HG02943 (cell line): ENCODE measurements at regions not wholly inside any gene's neighbourhood (a gene's known extent, or its start where the extent isn't known, plus 50 kb on each side); places are given as distances from the start of the nearest gene placed in this dataset.
A peak's percentile ranks its signal among the peaks of the same experiment; 100 is the strongest.

ENCODE experiments used
- ATAC-seq: cut with Tn5 transposase; IDR thresholded peaks from one replicate; pipeline ENCODE4 v1.9.1; 2021; ENCODE audit warnings: mild to moderate bottlenecking, low read depth, moderate library complexity; ENCODE audit not compliant: unreplicated experiment

DNA sequence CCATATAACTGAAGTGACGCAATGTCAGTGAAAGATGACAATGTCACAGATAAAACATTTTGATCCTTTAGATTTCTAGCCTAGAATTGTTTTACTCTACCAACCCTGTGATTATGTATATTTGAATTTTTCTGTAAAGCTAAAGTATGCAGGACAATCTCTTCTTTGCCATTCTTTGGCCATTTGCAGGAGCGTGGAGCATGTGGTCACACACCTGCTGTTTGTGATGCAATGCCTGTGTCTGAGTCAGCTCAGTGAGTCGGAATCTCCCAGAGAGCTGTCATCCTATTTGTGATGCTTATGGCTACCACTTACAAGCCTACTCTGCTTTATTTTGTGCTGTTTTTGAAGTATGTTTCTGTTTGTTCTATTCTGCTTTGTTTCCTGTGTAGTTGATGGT is 214.5 kb downstream of the NAF1 start:
- ATAC-seq = no peak

DNA sequence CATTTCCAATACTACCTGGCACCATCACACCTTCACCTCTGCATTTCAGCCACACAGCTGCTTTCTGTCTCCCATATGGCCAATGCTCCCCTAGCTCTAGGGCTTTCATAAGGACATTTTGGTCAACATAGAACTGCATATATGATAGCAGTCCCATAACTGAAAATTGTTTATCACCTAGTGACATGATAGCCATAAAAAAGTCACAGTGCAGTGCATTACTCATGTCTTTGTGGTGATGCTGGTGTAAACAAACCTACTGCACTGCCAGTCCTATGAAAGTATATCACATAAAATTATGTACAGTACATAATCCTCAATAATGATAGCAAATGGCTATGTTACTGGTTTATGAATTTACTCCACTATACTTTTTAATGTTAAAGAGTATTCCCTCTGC is 221.0 kb downstream of the NAF1 start:
- ATAC-seq = no peak

DNA sequence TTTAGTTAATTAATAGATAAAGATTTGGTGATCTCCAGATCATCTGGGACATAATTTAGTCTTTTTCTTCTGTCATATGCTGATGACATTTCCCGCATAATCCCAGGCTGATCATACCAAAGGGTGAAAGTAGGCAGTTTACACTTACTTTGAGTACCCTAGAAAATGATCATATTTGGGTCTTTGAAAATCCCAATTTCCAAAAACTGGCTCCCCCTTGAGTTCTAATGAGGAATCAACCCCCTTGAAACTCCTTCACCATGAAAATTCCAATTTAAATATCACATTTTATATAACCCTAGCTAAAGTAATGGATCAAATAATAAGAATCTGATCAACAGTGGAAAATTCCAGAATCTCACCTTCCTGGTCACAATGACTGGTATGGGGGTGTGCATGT is 223.4 kb downstream of the NAF1 start:
- ATAC-seq = no peak

DNA sequence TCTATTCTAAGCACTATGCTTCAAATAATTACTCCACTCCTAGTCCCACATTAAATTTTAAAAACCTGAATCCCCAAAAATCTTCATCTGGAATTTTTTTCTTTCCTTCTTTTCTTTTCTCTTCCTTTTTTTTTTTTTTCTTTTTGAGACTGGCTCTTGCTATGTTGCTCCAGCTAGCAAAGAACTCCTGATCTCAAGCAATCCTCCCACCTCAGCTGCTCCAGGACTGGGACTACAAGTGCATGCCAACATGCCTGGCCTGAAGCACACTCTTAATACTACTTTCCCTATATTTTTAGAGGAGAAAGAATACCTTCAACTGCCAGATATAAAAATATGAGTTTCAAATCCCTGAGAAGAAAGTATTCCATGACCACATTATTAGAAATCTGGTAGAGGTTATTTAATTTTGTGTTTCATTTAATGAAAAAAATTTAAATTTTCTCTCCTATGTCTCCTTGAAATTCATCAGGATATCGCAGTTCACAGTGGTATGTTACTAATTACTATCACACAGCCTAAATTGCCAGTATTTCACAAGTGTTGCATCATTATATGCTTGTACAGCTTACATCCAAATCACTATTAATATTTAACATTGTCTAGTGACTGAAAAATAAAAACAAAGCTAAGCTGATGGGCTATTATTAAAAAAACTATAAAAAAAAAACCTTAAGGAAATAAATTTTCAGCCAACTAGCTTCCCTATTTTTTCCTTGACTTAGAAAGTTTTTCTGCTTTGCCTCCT is 227.8 kb downstream of the NAF1 start:
- no peak for ATAC-seq

DNA sequence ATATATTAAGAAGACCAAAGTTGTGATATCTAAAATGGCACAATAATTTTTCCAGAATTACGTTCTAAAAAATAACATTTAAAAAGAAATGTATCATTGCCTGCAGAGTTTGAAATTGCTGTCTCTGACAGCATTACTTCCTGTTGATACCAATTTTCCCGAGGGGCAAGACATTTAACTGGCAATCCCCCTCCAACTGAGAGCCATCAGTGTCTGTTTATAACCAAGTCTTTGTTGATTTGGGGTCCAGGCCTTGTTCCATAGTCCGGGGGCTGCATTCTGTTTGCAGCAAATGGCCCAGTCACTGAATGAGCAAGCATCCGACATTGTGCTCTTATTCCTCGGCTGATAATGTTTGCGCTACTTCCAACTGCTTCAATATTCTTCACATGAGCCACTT is 231.5 kb downstream of the NAF1 start:
- ATAC-seq = no peak

DNA sequence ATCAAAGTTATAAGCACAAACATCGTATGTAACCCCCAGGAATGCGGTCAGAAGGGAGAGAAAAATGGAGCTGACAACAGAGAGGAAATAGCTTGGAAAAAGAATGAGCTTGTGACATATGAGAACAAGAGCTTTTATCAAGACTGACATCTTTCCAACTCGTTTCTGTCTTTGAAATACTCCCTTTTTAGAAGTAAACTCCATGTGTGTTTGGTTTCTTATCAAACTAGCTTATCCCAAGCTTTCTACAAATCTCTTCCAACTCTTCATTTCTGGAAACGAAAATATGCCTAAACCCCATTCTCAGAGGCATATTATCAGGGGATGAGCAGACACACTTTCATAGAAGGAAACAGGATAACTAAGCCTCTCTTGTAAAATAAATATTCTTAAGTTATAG is 235.4 kb downstream of the NAF1 start:
- no peak for ATAC-seq

DNA sequence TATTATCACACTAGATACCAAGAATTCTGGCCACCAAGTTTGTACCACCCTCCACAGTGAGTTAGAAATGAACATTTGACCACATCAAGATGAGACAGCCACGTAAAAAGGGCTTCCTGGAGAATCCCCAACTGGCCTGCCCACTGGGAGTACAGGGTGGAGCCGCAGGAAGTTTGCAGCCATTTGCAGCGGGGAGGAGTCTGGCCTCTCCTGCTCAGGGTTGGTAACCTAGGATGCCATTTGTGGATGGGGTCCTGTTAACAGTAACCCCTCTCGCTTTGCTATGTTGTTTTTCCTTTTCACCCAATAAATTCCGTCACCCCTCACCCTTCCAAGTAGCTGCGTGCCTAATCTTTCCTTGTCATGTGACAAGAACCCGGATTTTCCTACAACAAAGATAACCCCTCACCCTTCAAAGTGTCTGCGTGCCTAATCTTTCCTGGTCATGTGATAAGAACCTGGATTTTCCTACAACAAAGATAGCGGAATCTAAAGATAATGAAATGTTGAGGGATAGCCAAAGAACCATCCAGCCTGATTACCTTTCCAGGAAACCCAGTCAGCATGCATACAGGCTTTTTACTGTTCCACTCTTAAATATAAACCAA is 245.4 kb downstream of the NAF1 start:
- no peak for ATAC-seq

DNA sequence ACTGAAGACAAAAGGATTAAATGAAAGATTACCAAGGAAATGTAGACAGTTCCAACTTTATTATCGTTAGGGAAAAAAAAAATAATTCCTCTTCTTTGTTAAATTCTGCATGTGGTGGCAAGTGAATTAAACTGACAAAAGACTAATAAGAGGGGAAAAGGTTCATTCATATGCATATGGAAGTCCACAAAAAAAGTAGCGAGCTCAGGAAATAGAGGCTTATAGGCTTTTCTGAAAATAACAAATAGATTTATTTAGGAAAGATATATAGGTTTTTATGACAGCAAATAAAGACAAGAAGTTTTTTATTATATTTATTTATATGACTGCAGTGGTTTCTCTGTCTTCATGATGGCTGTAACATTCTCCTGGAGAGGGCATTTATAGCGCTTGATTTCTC is 246.0 kb downstream of the NAF1 start:
- ATAC-seq = no peak

DNA sequence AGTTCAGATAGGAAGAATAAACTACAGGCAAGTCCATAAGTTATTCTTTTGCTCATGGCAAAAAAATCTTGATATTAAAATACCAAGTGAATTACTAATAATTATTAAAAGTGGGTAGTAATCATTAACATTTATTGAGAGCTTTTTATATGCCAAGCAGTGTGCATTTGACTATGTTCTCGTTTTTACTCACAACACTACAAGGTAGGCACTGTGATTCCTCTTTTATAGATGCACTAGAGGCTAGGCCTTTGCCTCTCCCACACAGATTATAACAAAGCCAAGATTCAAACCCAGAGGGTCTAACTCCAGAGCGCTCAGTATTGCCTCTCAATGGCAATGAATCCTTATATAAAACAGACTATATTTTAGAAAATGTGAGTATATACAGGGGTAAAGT is 254.2 kb downstream of the NAF1 start:
- ATAC-seq = no peak

DNA sequence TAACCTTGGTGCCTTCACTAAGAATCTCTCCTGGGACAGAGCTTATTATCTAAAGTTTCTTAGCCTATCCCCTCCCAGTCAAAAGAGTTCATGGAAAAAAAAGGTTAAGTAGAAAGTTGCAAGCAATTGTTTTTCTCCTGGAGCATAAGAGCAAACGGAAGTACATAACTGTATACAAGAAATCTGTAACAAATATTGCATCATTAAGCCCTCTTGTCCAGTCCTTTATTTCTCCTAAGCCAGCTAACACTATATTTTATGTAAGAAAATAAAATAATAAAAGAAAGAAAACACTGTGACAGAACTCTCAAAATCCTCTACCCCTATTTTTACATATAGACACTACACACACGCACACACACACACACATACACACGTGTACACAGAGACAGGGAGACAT is 255.3 kb downstream of the NAF1 start:
- no peak for ATAC-seq

DNA sequence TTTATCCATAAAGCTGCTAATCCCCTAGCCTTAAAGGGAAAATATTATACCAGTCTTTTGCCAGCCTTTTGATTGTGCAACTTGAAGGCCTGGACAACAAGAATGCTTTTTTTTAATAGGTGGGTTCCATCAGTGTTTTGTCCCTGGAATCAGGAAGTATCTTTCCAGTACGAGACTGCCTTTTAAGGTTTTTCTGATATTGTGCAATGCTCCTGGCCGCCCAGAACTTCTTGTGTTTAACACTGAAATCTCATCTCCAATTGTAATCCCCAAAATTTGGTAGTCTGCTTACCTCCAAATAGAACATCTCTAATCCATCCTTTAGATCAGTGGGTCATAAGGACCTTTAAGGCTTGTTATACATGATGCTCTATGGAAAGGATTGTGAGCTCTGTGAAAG is 256.7 kb downstream of the NAF1 start:
- ATAC-seq = no peak

DNA sequence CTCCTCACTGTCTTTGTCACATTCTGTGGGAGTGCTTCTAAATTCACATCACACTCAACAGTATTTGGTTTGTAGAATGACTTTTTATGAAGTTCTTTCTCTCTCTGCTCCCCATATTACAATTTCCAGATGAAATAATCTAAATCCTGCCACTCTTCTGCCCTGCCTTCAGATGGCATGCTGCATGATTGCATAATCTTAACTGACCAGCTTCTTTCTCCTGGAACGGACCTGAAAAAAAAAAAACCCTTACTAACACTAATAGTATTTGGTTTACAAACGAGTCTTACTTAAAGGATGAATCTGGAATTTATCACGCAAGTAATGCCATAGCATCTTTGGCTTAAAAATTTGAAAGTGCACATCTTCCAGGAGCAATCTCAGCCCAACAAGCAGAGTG is 272.3 kb downstream of the NAF1 start:
- no peak for ATAC-seq

DNA sequence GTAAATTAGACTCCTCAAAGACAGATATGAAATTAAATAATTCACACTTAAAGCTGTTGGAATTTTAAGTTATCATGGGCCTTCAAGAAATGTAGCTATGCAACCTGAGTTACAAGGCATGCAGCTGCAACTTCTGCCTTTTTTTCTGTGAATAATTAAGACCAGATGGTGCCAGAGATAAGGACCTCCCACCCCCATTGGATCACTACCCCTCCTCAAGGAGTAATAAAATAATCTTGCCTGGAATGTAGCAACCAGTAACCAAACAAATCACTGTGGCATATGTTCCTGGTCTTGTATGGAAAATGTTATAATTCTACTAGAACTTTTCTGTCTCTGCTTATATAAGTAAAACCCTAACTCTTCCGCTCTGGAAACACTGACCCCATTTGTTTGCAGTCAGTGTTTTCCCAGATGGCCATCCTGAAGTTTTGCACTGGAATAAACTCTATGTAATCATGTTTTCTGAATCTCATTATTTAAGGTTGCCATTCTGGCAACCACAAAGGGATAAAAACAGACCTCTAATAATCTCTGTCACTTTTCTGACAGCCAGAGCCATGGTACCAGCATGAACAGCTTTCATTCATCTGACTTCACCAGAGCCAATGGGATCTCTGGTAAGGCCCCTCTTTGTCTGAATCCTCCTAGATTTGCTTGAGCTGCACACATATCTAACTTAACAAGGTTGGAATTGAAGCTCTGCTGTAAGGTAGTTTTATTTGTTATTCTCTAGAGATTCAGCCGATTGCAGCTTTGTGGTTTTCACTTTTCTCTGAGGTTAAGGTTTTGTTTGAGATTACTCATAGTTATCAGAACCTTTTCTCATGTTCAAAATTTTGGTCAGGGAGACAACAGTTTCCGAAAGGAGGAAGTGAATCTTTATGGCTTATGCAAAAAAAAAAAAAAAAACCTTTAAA is 274.6 kb downstream of the NAF1 start:
- ATAC-seq = peak; percentile 99

DNA sequence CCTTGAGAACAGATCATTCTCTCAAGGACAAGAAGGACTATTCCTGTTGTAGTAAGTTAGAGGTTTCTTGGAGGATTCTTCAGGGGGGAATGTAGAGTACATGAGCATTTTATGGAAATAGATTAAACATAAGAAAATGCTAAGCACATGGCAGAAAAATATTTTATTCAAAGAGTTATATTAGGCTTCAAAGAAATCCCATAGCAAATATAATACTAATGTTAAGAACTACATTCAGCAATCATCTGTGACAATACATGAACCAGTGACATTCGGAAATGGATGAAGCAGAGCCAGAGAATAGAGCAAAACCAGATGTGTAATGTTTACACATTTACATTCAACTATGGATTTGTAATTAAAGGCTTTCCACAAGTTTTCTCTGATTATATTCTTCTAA is 288.6 kb downstream of the NAF1 start:
- no peak for ATAC-seq

DNA sequence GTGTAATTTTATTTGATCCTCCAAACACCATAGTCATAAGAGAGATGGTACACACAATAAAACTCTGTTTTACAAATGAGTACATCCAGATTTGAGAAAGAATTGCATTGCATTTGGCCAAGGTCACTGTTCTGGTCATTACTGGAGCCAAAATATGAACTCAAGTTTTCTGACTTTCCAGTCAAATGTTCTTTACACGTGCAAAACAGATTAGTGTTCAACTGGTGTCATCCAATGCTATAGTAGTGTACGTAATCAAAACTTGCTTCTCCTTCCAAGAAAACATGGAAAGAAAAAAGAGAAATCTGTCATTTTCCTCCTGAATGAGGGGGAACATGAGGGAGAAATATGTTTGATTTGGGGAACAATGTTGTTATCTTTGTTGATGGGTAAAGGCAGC is 291.9 kb downstream of the NAF1 start:
- no peak for ATAC-seq

DNA sequence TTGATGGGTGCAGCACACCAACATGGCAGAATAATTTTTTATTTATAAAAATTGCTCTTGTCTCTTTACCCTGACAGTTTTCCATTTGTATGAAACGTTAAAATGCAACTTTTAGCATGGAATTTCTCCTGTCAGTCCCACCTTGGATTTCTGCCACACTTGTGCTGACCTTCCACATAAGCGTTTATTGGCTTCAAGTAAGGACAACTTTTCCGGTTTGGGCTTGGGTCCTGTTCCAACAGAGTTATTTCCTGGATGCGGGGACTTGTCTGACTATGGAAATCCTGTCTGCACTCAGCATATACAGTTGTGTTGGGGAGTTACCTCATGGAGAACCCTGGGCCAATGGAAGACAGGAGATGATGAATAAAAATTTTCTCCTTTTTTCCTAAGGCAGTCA is 294.7 kb downstream of the NAF1 start:
- no peak for ATAC-seq

DNA sequence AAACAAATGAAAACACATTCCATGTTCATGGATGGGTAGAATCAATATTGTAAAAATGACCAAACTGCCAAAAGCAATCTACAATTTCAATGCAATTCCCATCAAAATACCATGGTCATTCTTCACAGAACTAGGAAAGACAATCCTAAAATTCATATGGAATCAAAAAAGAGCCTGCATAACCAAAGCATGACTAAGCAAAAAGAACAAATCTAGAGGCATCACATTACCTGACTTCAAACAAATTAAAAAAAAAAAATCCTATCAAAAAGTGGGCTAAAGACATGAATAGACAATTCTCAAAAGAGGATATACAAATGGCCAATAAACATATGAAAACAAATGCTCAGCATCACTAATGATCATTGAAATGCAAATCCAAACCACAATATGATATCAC is 297.5 kb downstream of the NAF1 start:
- ATAC-seq = no peak

DNA sequence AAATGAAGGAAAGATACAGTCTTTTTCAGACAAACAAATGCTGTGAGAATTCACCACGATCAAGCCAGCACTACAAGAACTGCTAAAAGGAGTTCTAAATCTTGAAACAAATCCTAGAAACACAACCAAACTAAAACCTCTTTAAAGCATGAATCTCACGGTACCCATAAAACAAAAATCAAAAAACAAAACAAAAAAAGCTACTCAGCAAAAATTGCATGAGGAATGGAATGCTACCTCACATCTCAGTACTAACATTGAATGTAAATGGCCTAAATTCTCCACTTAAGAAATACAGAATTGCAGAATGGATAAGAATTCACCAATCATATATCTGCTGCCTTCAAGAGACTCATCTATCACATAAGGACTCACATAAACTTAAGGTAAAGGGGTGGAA is 300.1 kb downstream of the NAF1 start:
- ATAC-seq = no peak

DNA sequence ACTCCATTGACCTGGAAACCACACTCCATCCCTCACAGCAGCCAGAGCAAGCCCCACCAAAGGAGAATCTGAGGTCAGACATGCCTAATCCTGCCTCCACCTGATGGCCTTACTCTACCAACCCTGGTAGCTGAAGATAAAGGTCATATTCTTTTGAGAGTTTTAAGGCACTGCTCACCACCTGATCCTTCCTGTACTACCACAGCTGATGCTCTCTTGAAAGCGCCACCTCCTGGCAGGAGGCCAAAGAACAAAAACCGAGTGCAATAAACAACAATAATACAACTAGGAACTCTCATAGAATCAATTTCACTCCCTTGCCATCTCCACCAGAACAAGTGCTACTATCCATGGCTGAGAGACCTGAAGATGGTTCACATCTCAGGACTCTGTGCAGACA is 301.6 kb downstream of the NAF1 start:
- ATAC-seq = peak; percentile 61

DNA sequence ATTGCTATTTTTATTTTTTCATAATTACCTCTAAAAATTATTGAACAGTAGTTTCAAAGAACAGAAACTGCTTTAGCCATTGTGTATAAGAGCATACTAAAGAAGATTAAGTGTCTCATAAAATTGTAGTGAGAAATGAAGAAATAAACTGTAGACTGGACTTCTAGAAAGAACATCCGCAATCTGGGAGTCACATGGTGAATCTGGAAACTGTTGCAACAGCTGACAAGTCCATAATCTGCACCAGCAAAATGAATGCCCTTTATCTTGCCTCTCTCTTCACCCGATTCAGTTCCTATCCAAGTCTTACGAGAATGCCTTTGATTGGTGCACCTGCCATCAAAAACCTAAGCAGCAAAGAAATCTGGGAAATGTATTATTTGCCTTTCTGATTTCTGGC is 312.9 kb downstream of the NAF1 start:
- ATAC-seq = no peak

DNA sequence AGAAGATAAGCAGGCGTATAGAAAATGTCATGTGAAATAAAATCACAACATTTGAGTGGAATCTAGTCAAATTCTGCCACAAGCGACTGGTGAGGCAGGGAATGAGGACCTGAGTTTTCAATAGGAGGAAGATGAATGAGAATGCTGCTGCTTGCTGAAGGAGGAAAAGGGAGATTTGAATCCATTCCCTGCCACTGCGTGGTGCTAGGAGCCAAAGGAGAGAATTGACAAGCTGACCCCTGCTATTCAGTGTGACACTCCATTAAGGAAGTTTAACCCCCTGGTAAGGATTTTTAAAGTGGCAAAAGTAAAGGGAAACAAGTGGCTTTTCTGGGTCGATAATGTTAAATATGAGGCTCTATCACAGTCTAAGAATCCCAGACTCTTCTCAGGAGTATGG is 314.0 kb downstream of the NAF1 start:
- no peak for ATAC-seq
